Activated naive CD8-positive, alpha-beta T cell treated with anti-CD3 and anti-CD28 coated beads, Interleukin-2, amount 50 U/mL, for 24 hours (primary cell): ENCODE measurements at regions not wholly inside any gene's neighbourhood (a gene's known extent, or its start where the extent isn't known, plus 50 kb on each side); places are given as distances from the start of the nearest gene placed in this dataset.

Source experiments
- ATAC-seq: fragments of 150-1000 bp; cut with Tn5 transposase; one replicate; pipeline ENCODE4 v1.10.0; 2021
- DNase-seq: peaks from one replicate; pipeline ENCODE4 v3.0.0; 2021
- H3K27ac Mint-ChIP-seq: one replicate; pipeline ENCODE4 v1.8.0; 2021; ENCODE audit warnings: mild to moderate bottlenecking, mixed read lengths
- H3K27me3 Mint-ChIP-seq: one replicate; pipeline ENCODE4 v1.8.0; 2021; ENCODE audit warnings: mixed read lengths
- H3K36me3 Mint-ChIP-seq: one replicate; pipeline ENCODE4 v1.8.0; 2021; ENCODE audit warnings: low read depth, mixed read lengths
- H3K4me1 Mint-ChIP-seq: one replicate; pipeline ENCODE4 v1.8.0; 2021; ENCODE audit warnings: mixed read lengths
- H3K4me3 Mint-ChIP-seq: one replicate; pipeline ENCODE4 v1.8.0; 2021; ENCODE audit warnings: mild to moderate bottlenecking, moderate library complexity, mixed read lengths
- H3K9me3 Mint-ChIP-seq: one replicate; pipeline ENCODE4 v1.8.0; 2021; ENCODE audit warnings: mixed read lengths

DNA sequence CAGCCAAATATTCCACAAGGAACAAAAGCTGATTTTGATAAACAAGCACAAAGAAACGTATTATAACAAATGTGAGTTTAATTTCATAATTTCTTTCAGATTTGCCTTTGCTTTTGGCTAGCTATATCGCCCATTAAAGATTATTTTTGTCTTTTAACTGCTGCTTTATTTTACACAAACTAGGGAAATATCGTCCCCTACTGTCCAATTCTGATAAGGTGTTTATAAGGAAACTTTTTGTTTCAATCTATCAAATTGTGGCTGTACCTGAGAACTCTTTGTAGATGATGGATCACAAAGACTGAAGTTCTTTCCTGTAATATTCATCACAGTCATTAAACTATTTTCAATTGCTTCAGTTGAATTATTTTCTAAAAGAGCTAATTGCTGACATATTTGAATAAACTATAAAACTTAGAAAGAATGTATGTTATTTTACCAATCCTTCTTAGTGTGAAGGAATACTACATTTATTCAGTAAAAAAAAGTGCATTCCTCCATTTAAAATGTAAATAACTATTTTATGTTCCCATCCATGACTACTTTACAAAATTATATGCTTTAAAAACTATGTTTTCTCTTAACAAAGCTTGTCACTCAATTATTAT lies 431.3 kb upstream of the ITGA1 start:
- Mint-ChIP-seq H3K27ac (no peak overlapping the region), H3K4me1 (no peaks in the 10 kb centered on the region), H3K4me3 (no peak overlapping the region), H3K27me3 (no peaks in the 10 kb centered on the region), H3K9me3 (no peaks in the 10 kb centered on the region), H3K36me3 (no peaks in the 10 kb centered on the region)
- ATAC-seq (no peak), DNase-seq (no peak)

GRCh38 chr5:52359261-52359660 lies 428.5 kb upstream of the ITGA1 start:
- peaks cover 2% of the 10 kb centered on the region for H3K27me3 Mint-ChIP-seq
- no peaks in the 10 kb centered on the region for H3K9me3 Mint-ChIP-seq
- H3K4me3 Mint-ChIP-seq = no peak overlapping the region
- no peaks in the 10 kb centered on the region for H3K4me1 Mint-ChIP-seq
- ATAC-seq (no peak), DNase-seq (no peak)
- no peak overlapping the region for H3K27ac Mint-ChIP-seq
- H3K36me3 Mint-ChIP-seq = no peaks in the 10 kb centered on the region

GRCh38 chr5:52360985-52361384 lies 426.7 kb upstream of the ITGA1 start:
- Mint-ChIP-seq H3K4me3 (no peak overlapping the region), H3K36me3 (no peaks in the 10 kb centered on the region), H3K27me3 (peaks cover 2% of the 10 kb centered on the region), H3K9me3 (no peaks in the 10 kb centered on the region), H3K27ac (no peak overlapping the region), H3K4me1 (no peaks in the 10 kb centered on the region)
- ATAC-seq (no peak), DNase-seq (no peak)

DNA sequence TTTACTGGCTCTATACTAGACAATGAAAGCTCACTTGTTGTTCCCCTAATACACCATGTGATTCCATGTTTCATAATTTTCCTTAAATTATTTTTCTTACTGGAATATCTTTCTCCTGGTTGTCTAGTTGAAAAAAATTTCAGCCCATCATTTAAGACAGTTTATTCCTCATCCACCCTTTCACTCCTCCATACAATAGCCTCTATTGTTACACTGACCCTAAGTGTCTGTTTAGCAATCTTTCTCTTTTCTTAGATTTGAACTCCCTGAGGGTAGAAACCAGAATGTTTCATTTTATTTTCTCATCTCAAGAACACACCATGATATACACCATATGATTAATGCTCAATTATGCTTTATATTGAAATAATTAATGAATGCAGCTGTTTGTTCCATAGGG lies 413.4 kb upstream of the ITGA1 start:
- no peak overlapping the region for H3K4me3 Mint-ChIP-seq
- H3K4me1 Mint-ChIP-seq = no peaks in the 10 kb centered on the region
- H3K36me3 Mint-ChIP-seq = no peaks in the 10 kb centered on the region
- no peaks in the 10 kb centered on the region for H3K27me3 Mint-ChIP-seq
- DNase-seq = no peak
- H3K27ac Mint-ChIP-seq = no peak overlapping the region
- ATAC-seq = no peak
- no peaks in the 10 kb centered on the region for H3K9me3 Mint-ChIP-seq

DNA sequence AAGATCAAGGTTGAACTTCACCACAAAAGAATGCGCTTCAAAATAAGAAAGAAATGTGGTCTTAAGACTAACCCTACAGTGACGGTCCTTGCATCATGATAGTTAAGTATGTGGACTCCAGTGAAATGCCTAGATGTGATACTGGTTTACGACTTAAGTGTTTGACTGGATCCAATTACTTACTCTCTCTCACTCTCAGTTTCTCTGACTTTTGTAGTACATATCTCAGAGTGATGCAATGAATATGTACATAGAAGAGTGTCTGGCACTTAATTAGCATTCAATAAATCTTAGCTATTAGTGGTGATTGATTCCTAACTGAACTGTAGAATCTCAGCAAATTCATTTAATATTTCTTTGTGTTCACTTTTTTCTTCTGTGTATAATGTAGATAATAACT lies 411.7 kb upstream of the ITGA1 start:
- no peak for DNase-seq
- Mint-ChIP-seq H3K27me3 (no peaks in the 10 kb centered on the region), H3K4me3 (no peak overlapping the region), H3K27ac (no peak overlapping the region), H3K36me3 (no peaks in the 10 kb centered on the region), H3K9me3 (peaks cover 4% of the 10 kb centered on the region), H3K4me1 (no peaks in the 10 kb centered on the region)
- no peak for ATAC-seq

DNA sequence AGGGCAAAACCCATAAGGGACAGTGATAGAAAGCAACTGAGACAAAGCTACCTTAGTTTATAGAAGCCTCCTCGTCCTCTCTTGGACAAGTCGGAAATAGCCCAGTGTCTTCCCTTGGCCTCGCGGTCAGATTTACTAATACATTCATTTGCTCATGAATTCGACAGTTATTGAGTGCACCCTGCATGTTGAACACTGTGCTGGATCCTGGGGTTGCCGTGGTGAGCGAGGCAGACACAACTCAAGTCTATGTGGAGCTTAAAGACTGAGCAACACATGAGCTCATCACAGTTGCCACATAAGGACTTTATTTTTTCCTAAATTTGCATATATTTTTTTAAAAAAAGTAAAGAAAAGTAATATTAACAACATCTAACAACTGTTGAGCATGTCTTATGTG lies 411.1 kb upstream of the ITGA1 start:
- no peak for ATAC-seq
- peaks cover 4% of the 10 kb centered on the region for H3K9me3 Mint-ChIP-seq

DNA sequence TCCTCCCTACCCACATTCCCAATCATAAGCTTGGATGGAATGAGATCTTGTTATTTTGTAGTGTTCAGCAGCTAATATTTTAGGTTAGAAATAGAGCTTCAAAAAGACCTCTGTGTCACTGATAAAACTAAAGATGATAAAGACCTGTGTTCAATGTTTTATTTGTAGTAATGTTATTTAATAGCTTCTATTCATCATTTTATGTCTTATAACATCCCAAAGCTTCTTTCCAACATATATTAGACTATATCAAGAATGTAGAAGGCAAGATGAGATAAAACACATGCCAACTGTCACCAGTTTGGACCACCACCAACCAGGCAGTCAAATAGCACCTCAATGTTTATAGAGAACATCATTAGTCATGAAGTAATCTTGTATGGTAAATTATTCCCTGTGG lies 409.5 kb upstream of the ITGA1 start:
- no peak for ATAC-seq
- H3K4me3 Mint-ChIP-seq = no peak overlapping the region
- H3K9me3 Mint-ChIP-seq = peaks cover 4% of the 10 kb centered on the region

More for the DNA sequence above, 411.1 kb upstream of the ITGA1 start:
- Mint-ChIP-seq H3K36me3 (no peaks in the 10 kb centered on the region), H3K4me1 (no peaks in the 10 kb centered on the region), H3K27ac (no peak overlapping the region), H3K4me3 (no peak overlapping the region), H3K27me3 (no peaks in the 10 kb centered on the region)
- DNase-seq = no peak

GRCh38 chr5:52388349-52388748 lies 399.4 kb upstream of the ITGA1 start:
- Mint-ChIP-seq H3K27me3 (peaks cover 2% of the 10 kb centered on the region), H3K27ac (no peak overlapping the region), H3K9me3 (no peaks in the 10 kb centered on the region), H3K4me1 (no peaks in the 10 kb centered on the region), H3K4me3 (no peak overlapping the region), H3K36me3 (no peaks in the 10 kb centered on the region)
- ATAC-seq = no peak
- no peak for DNase-seq

More for the DNA sequence above, 409.5 kb upstream of the ITGA1 start:
- no peak for DNase-seq
- no peaks in the 10 kb centered on the region for H3K36me3 Mint-ChIP-seq
- H3K4me1 Mint-ChIP-seq = no peaks in the 10 kb centered on the region
- H3K27ac Mint-ChIP-seq = no peak overlapping the region
- no peaks in the 10 kb centered on the region for H3K27me3 Mint-ChIP-seq

DNA sequence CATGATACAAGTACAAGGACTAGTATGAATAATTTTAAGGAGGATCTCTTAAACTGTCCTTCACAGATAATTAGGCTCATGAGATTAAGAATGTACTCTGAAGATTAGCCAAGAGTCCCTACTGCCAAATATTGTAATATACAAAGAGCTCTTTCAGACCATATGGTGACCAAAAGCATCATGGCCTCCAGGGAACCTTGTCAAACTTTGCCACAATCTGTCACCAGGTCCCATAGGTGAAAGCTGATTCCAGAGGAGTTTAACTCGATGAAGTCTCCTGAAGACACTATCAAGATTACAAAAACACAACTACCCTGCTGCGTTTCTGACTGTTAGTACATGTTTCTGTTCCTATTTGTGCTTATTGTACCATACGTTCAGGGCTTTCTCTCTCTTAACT lies 395.4 kb upstream of the ITGA1 start:
- Mint-ChIP-seq H3K36me3 (no peaks in the 10 kb centered on the region), H3K9me3 (no peaks in the 10 kb centered on the region), H3K4me1 (no peaks in the 10 kb centered on the region), H3K4me3 (no peak overlapping the region), H3K27ac (no peak overlapping the region), H3K27me3 (no peaks in the 10 kb centered on the region)
- DNase-seq (no peak), ATAC-seq (no peak)

DNA sequence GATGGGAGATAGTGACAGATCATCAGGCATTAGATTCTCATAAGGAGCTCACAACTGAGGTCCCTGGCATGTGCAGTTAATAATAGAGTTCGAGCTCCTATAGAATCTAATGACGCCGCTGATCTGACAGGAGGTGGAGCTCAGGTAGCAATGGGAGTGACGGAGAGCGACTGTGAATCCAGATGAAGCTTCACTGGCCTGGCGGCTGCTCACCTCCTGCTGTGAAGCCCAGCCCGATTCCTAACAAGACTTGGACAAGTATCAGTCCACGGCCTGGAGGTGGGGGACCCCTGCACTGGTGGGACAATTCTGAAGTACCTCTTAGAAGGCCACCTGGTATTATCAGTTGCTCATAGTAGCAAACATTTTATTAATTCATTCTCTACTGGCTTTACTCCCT lies 377.9 kb upstream of the ITGA1 start:
- H3K27ac Mint-ChIP-seq = no peak overlapping the region
- no peaks in the 10 kb centered on the region for H3K36me3 Mint-ChIP-seq
- no peak overlapping the region for H3K4me3 Mint-ChIP-seq
- no peaks in the 10 kb centered on the region for H3K4me1 Mint-ChIP-seq
- DNase-seq (no peak), ATAC-seq (no peak)
- no peaks in the 10 kb centered on the region for H3K9me3 Mint-ChIP-seq
- no peaks in the 10 kb centered on the region for H3K27me3 Mint-ChIP-seq

- H3K4me1 Mint-ChIP-seq = no peaks in the 10 kb centered on the region
- H3K36me3 Mint-ChIP-seq = no peaks in the 10 kb centered on the region
- H3K9me3 Mint-ChIP-seq = no peaks in the 10 kb centered on the region
- H3K27ac Mint-ChIP-seq = no peak overlapping the region
- H3K27me3 Mint-ChIP-seq = no peaks in the 10 kb centered on the region
- DNase-seq = no peak
- ATAC-seq = no peak
- no peak overlapping the region for H3K4me3 Mint-ChIP-seq
These were observed 368.4 kb upstream of the ITGA1 start for GRCh38 chr5:52419357-52419756.

DNA sequence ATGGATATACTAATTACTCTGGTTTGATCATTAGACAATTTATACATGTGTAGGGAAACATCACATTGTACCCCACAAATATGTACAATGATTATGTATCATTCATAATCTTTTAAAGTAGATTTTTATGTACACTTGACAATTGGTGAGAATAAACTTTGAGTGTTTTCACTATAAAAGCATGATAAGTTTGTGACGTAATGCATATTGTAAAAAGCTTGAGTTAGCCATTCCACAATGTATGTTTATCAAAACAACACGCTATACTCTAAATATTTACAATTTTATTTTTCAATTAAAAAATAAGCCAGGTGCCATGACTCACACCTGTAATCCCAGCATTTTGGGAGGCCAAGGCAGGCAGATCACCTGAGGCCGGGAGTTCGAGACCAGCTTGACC lies 360.1 kb upstream of the ITGA1 start:
- H3K4me3 Mint-ChIP-seq = no peak overlapping the region
- H3K27me3 Mint-ChIP-seq = no peaks in the 10 kb centered on the region
- no peak overlapping the region for H3K27ac Mint-ChIP-seq
- H3K4me1 Mint-ChIP-seq = no peaks in the 10 kb centered on the region
- no peaks in the 10 kb centered on the region for H3K36me3 Mint-ChIP-seq
- ATAC-seq = no peak
- peaks cover 6% of the 10 kb centered on the region for H3K9me3 Mint-ChIP-seq
- DNase-seq = no peak

DNA sequence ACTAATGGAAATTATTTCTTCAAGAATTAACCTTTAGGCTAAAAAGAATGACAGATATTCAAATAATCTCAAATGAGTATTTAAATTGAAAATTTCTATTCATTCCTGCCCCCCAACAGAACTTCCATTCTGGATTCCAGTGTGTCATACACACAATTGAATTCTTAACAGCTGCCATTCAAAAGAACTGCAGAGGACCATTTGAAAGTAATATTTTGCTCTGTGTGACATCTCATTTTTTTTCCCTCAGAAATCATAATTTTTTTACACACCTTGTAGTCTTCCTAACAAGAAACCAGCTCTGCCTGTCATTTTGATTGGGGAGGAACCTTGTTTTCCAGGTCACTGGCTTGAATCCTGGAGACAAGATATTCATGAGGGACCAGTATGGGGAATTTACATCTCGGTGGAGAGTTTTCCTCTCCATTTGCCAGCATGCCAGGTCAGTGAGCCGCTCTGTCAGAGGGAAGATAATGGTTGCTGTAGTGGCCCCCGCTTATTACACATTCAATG lies 358.7 kb upstream of the ITGA1 start:
- no peak for ATAC-seq
- Mint-ChIP-seq H3K4me3 (no peak overlapping the region), H3K27me3 (no peaks in the 10 kb centered on the region), H3K4me1 (no peaks in the 10 kb centered on the region), H3K27ac (no peak overlapping the region), H3K36me3 (no peaks in the 10 kb centered on the region), H3K9me3 (peaks cover 6% of the 10 kb centered on the region)
- no peak for DNase-seq

GRCh38 chr5:52441768-52442167 lies 345.9 kb upstream of the ITGA1 start:
- H3K27me3 Mint-ChIP-seq = no peaks in the 10 kb centered on the region
- no peak overlapping the region for H3K27ac Mint-ChIP-seq
- H3K9me3 Mint-ChIP-seq = no peaks in the 10 kb centered on the region
- no peaks in the 10 kb centered on the region for H3K4me1 Mint-ChIP-seq
- DNase-seq = no peak
- H3K36me3 Mint-ChIP-seq = no peaks in the 10 kb centered on the region
- H3K4me3 Mint-ChIP-seq = no peak overlapping the region
- ATAC-seq = no peak

GRCh38 chr5:52443187-52443586 lies 344.5 kb upstream of the ITGA1 start:
- ATAC-seq = no peak
- Mint-ChIP-seq H3K36me3 (no peaks in the 10 kb centered on the region), H3K4me1 (no peaks in the 10 kb centered on the region), H3K4me3 (no peak overlapping the region), H3K27ac (no peak overlapping the region), H3K9me3 (no peaks in the 10 kb centered on the region), H3K27me3 (no peaks in the 10 kb centered on the region)
- no peak for DNase-seq

DNA sequence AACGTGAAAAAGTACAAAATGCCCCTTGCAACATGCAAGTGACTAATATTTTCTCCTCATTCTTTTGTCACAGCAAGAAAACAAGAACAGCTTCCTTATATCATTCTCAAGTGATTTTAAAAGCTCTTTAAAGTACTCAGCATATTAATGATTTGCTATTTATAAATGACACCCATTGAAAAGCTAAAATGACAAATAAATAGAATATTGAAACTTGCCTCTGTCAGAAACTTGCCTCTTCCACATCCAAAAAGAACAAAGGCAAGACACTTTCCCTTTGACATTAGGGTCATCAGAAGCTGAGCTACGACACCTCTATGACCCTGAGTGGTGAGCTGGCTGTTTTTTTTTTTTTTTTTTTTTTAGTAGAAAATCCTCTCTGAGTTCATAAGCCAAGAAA lies 339.6 kb upstream of the ITGA1 start:
- no peak for DNase-seq
- H3K36me3 Mint-ChIP-seq = no peaks in the 10 kb centered on the region
- no peak overlapping the region for H3K4me3 Mint-ChIP-seq
- no peak for ATAC-seq
- H3K4me1 Mint-ChIP-seq = no peaks in the 10 kb centered on the region
- H3K27ac Mint-ChIP-seq = no peak overlapping the region
- H3K9me3 Mint-ChIP-seq = no peaks in the 10 kb centered on the region
- H3K27me3 Mint-ChIP-seq = no peaks in the 10 kb centered on the region
